ENCODE measurements at regions not wholly inside any gene's neighbourhood (a gene's known extent, or its start where the extent isn't known, plus 50 kb on each side); places are given as distances from the start of the nearest gene placed in this dataset.
A peak's percentile ranks its signal among the peaks of the same experiment; 100 is the strongest.
"Not testable (repeated sequence)": the region's sequence is repeated elsewhere in the genome, so short reads cannot be mapped to it uniquely, and the experiment has no call there.

- DNase-seq: no peak
Measured at GRCh38 chr12:125304029-125304428, 238.8 kb downstream of the AACS start.

- DNase-seq: no peak
Measured at GRCh38 chr12:125305231-125305630, 240.0 kb downstream of the AACS start.

GRCh38 chr12:125310461-125310860, 245.2 kb downstream of the AACS start:
- peak in 3 of 51 donors; percentile 5 to 68 (median 27) for DNase-seq

GRCh38 chr12:125311050-125311449, 245.8 kb downstream of the AACS start:
- DNase-seq: peak in 2 of 51 donors; percentile 18 to 68

GRCh38 chr12:125312471-125312870, 247.2 kb downstream of the AACS start:
- DNase-seq: no peak

- peak in 1 of 51 donors; percentile 39 for DNase-seq
Measured at GRCh38 chr12:125314051-125314755, 249.0 kb downstream of the AACS start.

GRCh38 chr12:125315771-125316170, 250.5 kb downstream of the AACS start:
- DNase-seq: no peak

- no peak for DNase-seq
Measured at GRCh38 chr12:125320177-125320576, 254.9 kb downstream of the AACS start.

- DNase-seq: no peak
Measured at GRCh38 chr12:125324861-125325490, 259.7 kb downstream of the AACS start.

- peak in 1 of 51 donors; percentile 47 for DNase-seq
Measured at GRCh38 chr12:125329239-125330102, 264.2 kb downstream of the AACS start.

- peak in 50 of 51 donors; percentile 8 to 90 (median 61) for DNase-seq
Measured at GRCh38 chr12:125330645-125331341, 265.6 kb downstream of the AACS start.

- DNase-seq: peak in 1 of 51 donors; percentile 50
Measured at GRCh38 chr12:125331342-125332052, 266.3 kb downstream of the AACS start.

GRCh38 chr12:125332900-125333299, 267.7 kb downstream of the AACS start:
- no peak for DNase-seq

- no peak for DNase-seq
Measured at GRCh38 chr12:125336246-125336645, 271.0 kb downstream of the AACS start.

- peak in 16 of 51 donors; percentile 3 to 51 (median 12) for DNase-seq
Measured at GRCh38 chr12:125340791-125341190, 275.6 kb downstream of the AACS start.

GRCh38 chr12:125341422-125341821, 276.2 kb downstream of the AACS start:
- no peak for DNase-seq

- DNase-seq: no peak
Measured at GRCh38 chr12:125343649-125344048, 278.4 kb downstream of the AACS start.

GRCh38 chr12:125346362-125346761, 281.1 kb downstream of the AACS start:
- peak in 14 of 51 donors; percentile 3 to 48 (median 11) for DNase-seq

- DNase-seq: no peak
Measured at GRCh38 chr12:125351788-125352187, 286.6 kb downstream of the AACS start.

- DNase-seq: not testable (repeated sequence)
Measured at GRCh38 chr12:125353002-125353401, 287.8 kb downstream of the AACS start.

GRCh38 chr12:125353871-125354270, 288.6 kb downstream of the AACS start:
- DNase-seq: no peak

Data from hypothalamus (tissue), 51 donors.